Thyroid gland (tissue), 4 donors: ENCODE measurements at regions not wholly inside any gene's neighbourhood (a gene's known extent, or its start where the extent isn't known, plus 50 kb on each side); places are given as distances from the start of the nearest gene placed in this dataset.

Experiments used
- POLR2A ChIP-seq, 2 donors: fragments of 450-650 bp; IDR thresholded peaks; one replicate each; pipeline ENCODE4 v1.6.1; 2017; ENCODE audit warnings: antibody characterized with exemption in 2 of 2, mild to moderate bottlenecking in 2 of 2, moderate library complexity in 1 of 2
- TF ChIP-seq, protein P1 (sequence below), 6 experiments: fragments of 200-600 bp in 3 of 6; fragments of 450-650 bp in 3 of 6; sonication (generic) in 3 of 6; IDR thresholded peaks; one replicate each; pipeline ENCODE4 v1.5.1; 2016 to 2019; ENCODE audit warnings: antibody characterized with exemption in 6 of 6, mild to moderate bottlenecking in 2 of 6, inconsistent platforms in 1 of 6, moderate library complexity in 1 of 6

DNA sequence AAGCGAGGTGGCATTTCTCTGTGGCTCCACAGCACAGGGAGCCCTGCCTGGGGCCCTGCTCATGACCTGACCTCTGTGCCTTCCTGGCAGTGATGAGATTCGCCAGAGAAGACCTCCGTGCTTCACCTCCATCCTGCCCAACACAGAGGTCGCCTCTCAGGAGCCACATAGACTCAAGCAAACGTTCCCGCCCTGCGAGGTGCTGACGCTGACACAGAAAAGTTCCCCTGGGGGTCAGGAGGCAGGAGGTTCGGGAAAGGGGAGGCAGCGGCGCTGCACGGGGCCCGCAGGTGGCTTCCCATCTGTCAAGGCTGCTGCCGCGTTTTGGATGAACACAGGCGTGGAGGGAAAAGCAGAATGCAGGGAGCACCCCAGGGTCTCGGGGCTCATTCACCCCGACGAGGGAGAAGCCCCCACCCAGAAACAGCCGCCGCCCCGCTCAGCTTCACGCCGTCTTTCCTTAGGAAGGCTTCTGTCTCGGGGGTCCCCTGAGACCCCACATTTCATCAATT lies 579.6 kb upstream of the SALL3 start:
- TF ChIP-seq POLR2A (IDR thresholded peaks at IDR 0.05) = no peak
- TF ChIP-seq, protein P1, sequence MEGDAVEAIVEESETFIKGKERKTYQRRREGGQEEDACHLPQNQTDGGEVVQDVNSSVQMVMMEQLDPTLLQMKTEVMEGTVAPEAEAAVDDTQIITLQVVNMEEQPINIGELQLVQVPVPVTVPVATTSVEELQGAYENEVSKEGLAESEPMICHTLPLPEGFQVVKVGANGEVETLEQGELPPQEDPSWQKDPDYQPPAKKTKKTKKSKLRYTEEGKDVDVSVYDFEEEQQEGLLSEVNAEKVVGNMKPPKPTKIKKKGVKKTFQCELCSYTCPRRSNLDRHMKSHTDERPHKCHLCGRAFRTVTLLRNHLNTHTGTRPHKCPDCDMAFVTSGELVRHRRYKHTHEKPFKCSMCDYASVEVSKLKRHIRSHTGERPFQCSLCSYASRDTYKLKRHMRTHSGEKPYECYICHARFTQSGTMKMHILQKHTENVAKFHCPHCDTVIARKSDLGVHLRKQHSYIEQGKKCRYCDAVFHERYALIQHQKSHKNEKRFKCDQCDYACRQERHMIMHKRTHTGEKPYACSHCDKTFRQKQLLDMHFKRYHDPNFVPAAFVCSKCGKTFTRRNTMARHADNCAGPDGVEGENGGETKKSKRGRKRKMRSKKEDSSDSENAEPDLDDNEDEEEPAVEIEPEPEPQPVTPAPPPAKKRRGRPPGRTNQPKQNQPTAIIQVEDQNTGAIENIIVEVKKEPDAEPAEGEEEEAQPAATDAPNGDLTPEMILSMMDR (IDR thresholded peaks at IDR 0.05) = no peak
